ENCODE measurements at regions not wholly inside any gene's neighbourhood (a gene's known extent, or its start where the extent isn't known, plus 50 kb on each side); places are given as distances from the start of the nearest gene placed in this dataset.
"Not testable (repeated sequence)": the region's sequence is repeated elsewhere in the genome, so short reads cannot be mapped to it uniquely, and the experiment has no call there.

- DNase-seq = peak; percentile 74 to 83 (median 79)
Measured at GRCh38 chr11:33970984-33971466, 79.1 kb upstream of the LMO2 start.

- no peak for DNase-seq
Measured at GRCh38 chr11:33967451-33967850, 75.6 kb upstream of the LMO2 start.

GRCh38 chr11:33965032-33965431, 73.2 kb upstream of the LMO2 start:
- no peak for DNase-seq

GRCh38 chr11:33959855-33960400, 68.1 kb upstream of the LMO2 start:
- DNase-seq = peak; percentile 75 to 92 (median 84)

- DNase-seq = no peak
Measured at GRCh38 chr11:33957304-33957917, 65.5 kb upstream of the LMO2 start.

- peak in 2 of 3 donors; percentile 29 for DNase-seq
Measured at GRCh38 chr11:33956611-33957010, 64.7 kb upstream of the LMO2 start.

- DNase-seq = no peak
Measured at GRCh38 chr11:33953289-33953688, 61.4 kb upstream of the LMO2 start.

- no peak for DNase-seq
Measured at GRCh38 chr11:33952805-33953204, 60.9 kb upstream of the LMO2 start.

GRCh38 chr11:33949252-33949913, 57.5 kb upstream of the LMO2 start:
- DNase-seq = no peak

GRCh38 chr11:33948494-33948893, 56.6 kb upstream of the LMO2 start:
- DNase-seq = no peak

GRCh38 chr11:33947918-33948317, 56.0 kb upstream of the LMO2 start:
- not testable (repeated sequence) for DNase-seq

GRCh38 chr11:33946930-33947329, 55.1 kb upstream of the LMO2 start:
- DNase-seq = no peak

- DNase-seq = no peak
Measured at GRCh38 chr11:33945481-33946268, 53.8 kb upstream of the LMO2 start.

- DNase-seq = no peak
Measured at GRCh38 chr11:33944693-33945424, 53.0 kb upstream of the LMO2 start.

- no peak for DNase-seq
Measured at GRCh38 chr11:33944345-33944692, 52.4 kb upstream of the LMO2 start.

- peak; percentile 91 to 98 (median 93) for DNase-seq
Measured at GRCh38 chr11:33942954-33943353, 51.1 kb upstream of the LMO2 start.

GRCh38 chr11:33941637-33942160, 49.8 kb upstream of the LMO2 start:
- DNase-seq = peak; percentile 69 to 77 (median 72)

All from suppressor macrophage treated with lipopolysaccharide for 1 hour (primary cell).